ENCODE measurements at regions not wholly inside any gene's neighbourhood (a gene's known extent, or its start where the extent isn't known, plus 50 kb on each side); places are given as distances from the start of the nearest gene placed in this dataset.

GRCh38 chr2:67840460-67841068 is 222.2 kb downstream of the C1D start:
- TF ChIP-seq, protein P1, sequence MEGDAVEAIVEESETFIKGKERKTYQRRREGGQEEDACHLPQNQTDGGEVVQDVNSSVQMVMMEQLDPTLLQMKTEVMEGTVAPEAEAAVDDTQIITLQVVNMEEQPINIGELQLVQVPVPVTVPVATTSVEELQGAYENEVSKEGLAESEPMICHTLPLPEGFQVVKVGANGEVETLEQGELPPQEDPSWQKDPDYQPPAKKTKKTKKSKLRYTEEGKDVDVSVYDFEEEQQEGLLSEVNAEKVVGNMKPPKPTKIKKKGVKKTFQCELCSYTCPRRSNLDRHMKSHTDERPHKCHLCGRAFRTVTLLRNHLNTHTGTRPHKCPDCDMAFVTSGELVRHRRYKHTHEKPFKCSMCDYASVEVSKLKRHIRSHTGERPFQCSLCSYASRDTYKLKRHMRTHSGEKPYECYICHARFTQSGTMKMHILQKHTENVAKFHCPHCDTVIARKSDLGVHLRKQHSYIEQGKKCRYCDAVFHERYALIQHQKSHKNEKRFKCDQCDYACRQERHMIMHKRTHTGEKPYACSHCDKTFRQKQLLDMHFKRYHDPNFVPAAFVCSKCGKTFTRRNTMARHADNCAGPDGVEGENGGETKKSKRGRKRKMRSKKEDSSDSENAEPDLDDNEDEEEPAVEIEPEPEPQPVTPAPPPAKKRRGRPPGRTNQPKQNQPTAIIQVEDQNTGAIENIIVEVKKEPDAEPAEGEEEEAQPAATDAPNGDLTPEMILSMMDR (IDR thresholded peaks at IDR 0.05): peak in 4 of 6 experiments; percentile 47 to 68 (median 66)
- TF ChIP-seq POLR2A (IDR thresholded peaks at IDR 0.05): no peak
